GM23338 (cell line): ENCODE measurements at regions not wholly inside any gene's neighbourhood (a gene's known extent, or its start where the extent isn't known, plus 50 kb on each side); places are given as distances from the start of the nearest gene placed in this dataset.

ENCODE experiments used
- ATAC-seq: fragments of 200-7000 bp; cut with Tn5 transposase; 3 replicates; pipeline ENCODE4 v1.9.1; 2020
- DNase-seq: peaks from one replicate; pipeline ENCODE4 v3.0.0-alpha.2; 2015; ENCODE audit warnings: low spot score
- H2AFZ ChIP-seq: fragments of 200-600 bp; sonication (generic); 2 replicates; pipeline ENCODE4 v1.8.0; 2016; ENCODE audit warnings: antibody characterized with exemption, mild to moderate bottlenecking, moderate library complexity
- H3F3A ChIP-seq: fragments of 200-600 bp; sonication (generic); replicated peaks from 2 replicates; pipeline ENCODE4 v1.8.0; 2017; ENCODE audit warnings: antibody characterized with exemption, mixed run types, low read depth
- H3K27ac ChIP-seq: fragments of 200-600 bp; sonication (generic); 2 replicates; pipeline ENCODE4 v1.6.1; 2016; ENCODE audit warnings: low read depth
- H3K27me3 ChIP-seq: fragments of 200-600 bp; sonication (generic); 2 replicates; pipeline ENCODE4 v1.8.0; 2016; ENCODE audit warnings: mild to moderate bottlenecking, mixed run types, moderate library complexity; ENCODE audit not compliant: insufficient read depth
- H3K36me3 ChIP-seq: fragments of 200-600 bp; sonication (generic); 2 replicates; pipeline ENCODE4 v1.8.0; 2016; ENCODE audit warnings: mild to moderate bottlenecking; ENCODE audit not compliant: insufficient read depth
- H3K4me1 ChIP-seq: fragments of 200-600 bp; sonication (generic); 2 replicates; pipeline ENCODE4 v1.8.0; 2016; ENCODE audit warnings: mild to moderate bottlenecking, moderate library complexity; ENCODE audit not compliant: insufficient read depth
- H3K4me2 ChIP-seq: fragments of 200-600 bp; sonication (generic); 2 replicates; pipeline ENCODE4 v1.7.1; 2017; ENCODE audit warnings: mixed run types
- H3K4me3 ChIP-seq: fragments of 200-600 bp; sonication (generic); 2 replicates; pipeline ENCODE4 v1.6.1; 2016; ENCODE audit warnings: mixed run types
- H3K79me2 ChIP-seq: fragments of 200-600 bp; sonication (generic); replicated peaks from 2 replicates; pipeline ENCODE4 v1.8.0; 2017; ENCODE audit warnings: mild to moderate bottlenecking; ENCODE audit not compliant: insufficient read depth
- H3K9me2 ChIP-seq: fragments of 200-600 bp; sonication (generic); 2 replicates; pipeline ENCODE4 v1.8.0; 2017; ENCODE audit not compliant: insufficient read depth
- H4K20me1 ChIP-seq: fragments of 200-600 bp; sonication (generic); replicated peaks from 2 replicates; pipeline ENCODE4 v1.8.0; 2017; ENCODE audit warnings: mild to moderate bottlenecking; ENCODE audit not compliant: insufficient read depth
- H3K27ac Mint-ChIP-seq: 2 replicates; pipeline ENCODE4 v1.8.0; 2020; ENCODE audit warnings: inconsistent platforms, mild to moderate bottlenecking, moderate library complexity, mixed read lengths
- H3K27me3 Mint-ChIP-seq: 3 replicates; pipeline ENCODE4 v1.8.0; 2022; ENCODE audit warnings: low read depth, mild to moderate bottlenecking, moderate library complexity, mixed read lengths, inconsistent platforms; ENCODE audit not compliant: insufficient read depth, poor library complexity
- H3K36me3 Mint-ChIP-seq: 3 replicates; pipeline ENCODE4 v1.8.0; 2021; ENCODE audit warnings: low read depth, mild to moderate bottlenecking, inconsistent platforms, moderate library complexity, mixed read lengths
- H3K4me1 Mint-ChIP-seq: 3 replicates; pipeline ENCODE4 v1.8.0; 2020; ENCODE audit warnings: mild to moderate bottlenecking, inconsistent platforms, mixed read lengths
- H3K4me3 Mint-ChIP-seq: 3 replicates; pipeline ENCODE4 v1.8.0; 2021; ENCODE audit warnings: moderate library complexity, mild to moderate bottlenecking, inconsistent platforms, mixed read lengths
- H3K9me3 Mint-ChIP-seq: 3 replicates; pipeline ENCODE4 v1.8.0; 2020; ENCODE audit warnings: moderate library complexity, mild to moderate bottlenecking, inconsistent platforms, mixed read lengths
- CREB1 ChIP-seq: fragments of 250-450 bp; sonication (Bioruptor Pico); IDR thresholded peaks from 2 replicates; pipeline ENCODE4 v1.5.0; 2020; ENCODE audit warnings: low read depth, mild to moderate bottlenecking, moderate library complexity
- CTCF ChIP-seq, 2 experiments: fragments of 200-600 bp in 1 of 2; sonication (generic) in 1 of 2; conservative IDR thresholded peaks; 2 replicates each; pipeline versions ENCODE4 v1.5.1 to v1.6.1; 2016 to 2017; ENCODE audit warnings: antibody characterized with exemption in 2 of 2, low read depth in 2 of 2, mild to moderate bottlenecking in 2 of 2, moderate library complexity in 1 of 2
- ETS1 ChIP-seq: IDR thresholded peaks from 2 replicates; pipeline ENCODE4 v1.6.1; 2016; ENCODE audit warnings: antibody characterized with exemption
- EZH2 ChIP-seq: fragments of 200-600 bp; sonication (generic); IDR thresholded peaks from one replicate; pipeline ENCODE4 v1.8.0; 2017; ENCODE audit warnings: antibody characterized with exemption, mild to moderate bottlenecking, low read depth; ENCODE audit not compliant: unreplicated experiment
- EZH2phosphoT487 ChIP-seq: fragments of 200-600 bp; sonication (generic); IDR thresholded peaks from one replicate; pipeline ENCODE4 v1.8.1; 2018; ENCODE audit warnings: antibody characterized with exemption; ENCODE audit not compliant: unreplicated experiment
- JUNB ChIP-seq: IDR thresholded peaks from one replicate; pipeline ENCODE4 v1.6.1; 2016; ENCODE audit warnings: antibody characterized with exemption; ENCODE audit not compliant: unreplicated experiment
- NANOG ChIP-seq: IDR thresholded peaks from 2 replicates; pipeline ENCODE4 v1.6.1; 2016; ENCODE audit warnings: antibody characterized with exemption, borderline replicate concordance
- POLR2AphosphoS5 ChIP-seq: IDR thresholded peaks from 2 replicates; pipeline ENCODE4 v1.6.1; 2016; ENCODE audit warnings: antibody characterized with exemption, low read depth
- REST ChIP-seq: IDR thresholded peaks from one replicate; pipeline ENCODE4 v1.6.1; 2018; ENCODE audit warnings: antibody characterized with exemption; ENCODE audit not compliant: unreplicated experiment
- STAT1 ChIP-seq: IDR thresholded peaks from one replicate; pipeline ENCODE4 v1.6.1; 2016; ENCODE audit warnings: antibody characterized with exemption; ENCODE audit not compliant: unreplicated experiment
- ZNF114 ChIP-seq: fragments of 250-450 bp; sonication (Bioruptor Pico); IDR thresholded peaks from 2 replicates; pipeline ENCODE4 v1.5.0; 2020; ENCODE audit warnings: mild to moderate bottlenecking, moderate library complexity
- ZNF331 ChIP-seq: fragments of 250-450 bp; sonication (Bioruptor Pico); IDR thresholded peaks from 2 replicates; pipeline ENCODE4 v1.5.0; 2020; ENCODE audit warnings: low read depth, mild to moderate bottlenecking, moderate library complexity
- ZNF462 ChIP-seq: fragments of 250-450 bp; sonication (Bioruptor Pico); IDR thresholded peaks from 2 replicates; pipeline ENCODE4 v1.5.0; 2020; ENCODE audit warnings: mild to moderate bottlenecking, moderate library complexity

- TF ChIP-seq ZNF331 (CRISPR knock-in tag), result no peak
- no peak for TF ChIP-seq POLR2AphosphoS5
- no peak for TF ChIP-seq ZNF114 (CRISPR knock-in tag)
These were observed 96.8 kb upstream of the MAP1B start (continued) for GRCh38 chr5:72010430-72010829.

- Histone ChIP-seq H3K4me2 (no peak overlapping the region), H4K20me1 (no peaks in the 10 kb centered on the region), H3K36me3 (no peaks in the 10 kb centered on the region), H3F3A (no peaks in the 10 kb centered on the region), H3K27me3 (no peaks in the 10 kb centered on the region), H2AFZ (no peak overlapping the region; the same call in 1 of the 2 replicates), H3K9me2 (no peaks in the 10 kb centered on the region), H3K4me3 (no peak overlapping the region), H3K79me2 (no peaks in the 10 kb centered on the region), H3K4me1 (peaks cover 6% of the 10 kb centered on the region; the same call in 1 of the 2 replicates), H3K27ac (no peak overlapping the region)
- Mint-ChIP-seq H3K27me3 (peaks cover 6% of the 10 kb centered on the region), H3K4me3 (no peak overlapping the region), H3K4me1 (peaks cover 18% of the 10 kb centered on the region), H3K36me3 (no peaks in the 10 kb centered on the region), H3K27ac (no peak overlapping the region), H3K9me3 (no peaks in the 10 kb centered on the region)
- DNase-seq, result no peak
- no peak for TF ChIP-seq EZH2phosphoT487
- TF ChIP-seq NANOG, result no peak
- no peak for TF ChIP-seq EZH2
- no peak for TF ChIP-seq ETS1
- TF ChIP-seq CTCF (conservative IDR thresholded peaks at IDR 0.05; ENCODE audit: low read depth in 2 of 2), result no peak
- no peak for TF ChIP-seq REST
- TF ChIP-seq STAT1, result no peak
- no peak for TF ChIP-seq JUNB
- no peak for TF ChIP-seq CREB1 (CRISPR knock-in tag)
- no peak for TF ChIP-seq ZNF114 (CRISPR knock-in tag)
- TF ChIP-seq ZNF462 (CRISPR knock-in tag), result no peak
- ATAC-seq, result no peak
These were observed 94.4 kb upstream of the MAP1B start for GRCh38 chr5:72012906-72013305.
